ENCODE measurements at regions not wholly inside any gene's neighbourhood (a gene's known extent, or its start where the extent isn't known, plus 50 kb on each side); places are given as distances from the start of the nearest gene placed in this dataset.

DNA sequence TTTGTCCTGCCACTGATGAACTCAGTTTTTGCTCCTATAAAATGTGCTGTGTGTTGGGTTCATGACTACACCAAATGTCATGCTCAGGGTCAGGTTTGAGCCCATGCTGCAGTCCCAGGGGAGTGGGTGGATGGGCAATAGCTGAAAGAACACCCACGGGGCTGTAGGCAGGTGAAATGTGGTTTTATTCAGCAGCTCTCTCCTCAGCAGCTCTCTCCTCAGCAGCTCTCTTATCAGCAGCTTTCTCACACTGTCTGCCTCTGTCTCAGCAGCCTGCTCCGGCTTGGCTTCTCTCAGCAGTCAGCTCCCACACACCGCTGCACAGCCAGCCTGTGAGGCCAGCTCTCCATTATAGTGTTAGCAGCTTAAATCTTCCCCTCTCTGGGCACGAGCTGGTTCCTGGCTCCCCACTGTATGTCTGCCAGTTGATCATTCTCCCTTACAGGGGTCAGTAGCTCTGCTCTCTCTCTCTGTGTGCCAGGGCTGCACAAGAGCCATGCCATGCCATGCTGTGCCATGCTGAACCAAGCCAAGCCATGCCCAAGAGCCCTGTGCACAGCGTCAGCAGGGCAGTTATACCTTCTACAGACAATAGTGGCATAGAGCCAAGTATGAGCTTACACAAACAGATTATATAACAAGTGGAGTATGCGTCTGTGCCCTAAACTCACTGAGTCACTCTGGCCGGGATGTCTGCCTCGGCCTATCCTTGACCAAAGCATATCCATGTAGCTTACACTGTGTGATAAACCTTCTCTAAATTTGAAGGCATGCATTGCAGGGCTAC is 303.3 kb upstream of the TMPO start:
- DNase-seq (no peak), ATAC-seq (ENCODE audit: poor library complexity) (no peak)
- intact Hi-C loops (cut with DNase I): no loop called here

DNA sequence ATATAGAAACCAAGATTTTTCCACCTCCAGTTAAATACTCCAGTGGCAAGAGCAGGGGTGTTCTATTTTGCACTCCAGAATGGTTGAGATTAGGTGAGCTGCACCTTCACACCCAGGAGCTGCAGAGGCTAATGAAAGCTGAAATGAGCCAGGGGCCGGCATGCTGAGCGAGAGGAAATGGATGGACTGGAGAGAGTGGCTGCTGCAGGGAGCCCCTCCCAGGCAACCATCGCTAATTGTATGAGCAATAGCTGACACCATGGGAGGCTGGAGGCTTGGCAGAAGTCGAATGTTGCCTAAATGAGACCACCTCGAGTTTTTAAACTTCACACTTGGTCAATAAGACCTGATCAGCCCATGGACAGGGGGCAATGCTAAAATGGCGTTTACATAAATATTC is 301.8 kb upstream of the TMPO start:
- ATAC-seq (ENCODE audit: poor library complexity) (no peak), DNase-seq (no peak)
- intact Hi-C loops (cut with DNase I): no loop called here

DNA sequence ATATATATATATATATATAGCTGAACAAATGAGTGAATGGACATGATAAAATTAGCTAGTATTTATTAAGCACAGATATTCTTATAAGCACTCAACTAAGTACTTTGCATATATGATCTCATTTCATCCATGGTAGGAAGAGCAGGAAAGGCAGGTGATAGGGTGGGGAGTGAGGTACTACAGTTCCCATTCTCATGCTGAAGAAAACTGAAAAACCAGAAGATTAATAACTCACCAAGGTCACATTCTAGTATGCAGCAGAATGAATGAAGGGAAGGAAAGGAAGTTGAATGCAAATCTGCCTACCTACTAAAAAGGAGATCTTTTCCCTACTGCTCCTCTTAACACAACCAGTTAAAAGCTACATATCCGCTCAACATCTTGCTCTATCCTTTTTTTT is 298.1 kb upstream of the TMPO start:
- DNase-seq (no peak), ATAC-seq (ENCODE audit: poor library complexity) (no peak)
- intact Hi-C loops (cut with DNase I): no loop called here

DNA sequence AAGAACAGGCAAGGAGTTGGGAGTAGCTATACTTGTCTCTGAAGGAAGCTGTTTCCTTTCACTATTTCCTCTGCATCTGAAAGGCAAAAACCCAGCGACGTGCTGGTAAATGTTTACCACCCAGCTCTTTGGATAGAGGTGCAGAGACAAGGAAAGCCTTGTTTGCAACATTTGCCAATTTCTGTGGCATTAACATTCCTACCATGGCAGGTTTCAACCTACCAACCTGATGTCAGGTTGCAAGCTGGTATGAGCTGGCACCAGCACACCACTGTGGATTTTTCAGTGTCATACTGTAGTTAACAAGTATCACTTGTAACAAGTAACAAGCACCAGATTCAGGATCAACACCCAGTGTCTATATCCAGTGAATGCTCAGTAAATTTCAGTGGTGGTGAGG is 294.8 kb upstream of the TMPO start:
- no peak for DNase-seq
- intact Hi-C loops (cut with DNase I): no loop called here
- ATAC-seq (ENCODE audit: poor library complexity): no peak

DNA sequence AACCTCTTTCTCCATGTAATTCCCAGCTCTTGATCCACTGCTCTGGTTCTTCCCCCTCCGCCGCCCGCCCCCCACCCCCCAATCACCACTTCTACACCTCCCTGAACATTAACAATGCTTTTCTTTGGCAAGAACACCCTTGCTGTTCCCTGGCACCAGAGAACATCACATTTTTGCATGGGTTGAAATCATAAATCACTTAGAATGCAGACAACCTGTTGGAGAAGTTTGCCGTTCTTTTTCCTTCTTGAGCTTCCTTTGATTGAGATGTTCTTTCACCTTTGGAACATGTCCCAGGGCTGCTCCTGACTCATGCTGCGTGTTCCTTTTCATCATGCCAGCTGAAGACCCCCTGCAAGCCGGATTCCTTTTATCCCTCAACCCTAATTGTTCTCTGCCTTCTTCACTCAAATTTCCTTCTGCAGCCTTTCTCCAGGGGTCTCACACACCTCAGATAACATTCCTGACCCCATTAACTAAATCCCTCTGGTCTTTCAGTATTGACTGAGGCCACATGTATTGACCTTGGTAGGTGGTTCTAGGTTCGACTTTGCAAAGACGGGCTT is 294.1 kb upstream of the TMPO start:
- DNase-seq (no peak), ATAC-seq (ENCODE audit: poor library complexity) (no peak)
- intact Hi-C loops (cut with DNase I): no loop called here

DNA sequence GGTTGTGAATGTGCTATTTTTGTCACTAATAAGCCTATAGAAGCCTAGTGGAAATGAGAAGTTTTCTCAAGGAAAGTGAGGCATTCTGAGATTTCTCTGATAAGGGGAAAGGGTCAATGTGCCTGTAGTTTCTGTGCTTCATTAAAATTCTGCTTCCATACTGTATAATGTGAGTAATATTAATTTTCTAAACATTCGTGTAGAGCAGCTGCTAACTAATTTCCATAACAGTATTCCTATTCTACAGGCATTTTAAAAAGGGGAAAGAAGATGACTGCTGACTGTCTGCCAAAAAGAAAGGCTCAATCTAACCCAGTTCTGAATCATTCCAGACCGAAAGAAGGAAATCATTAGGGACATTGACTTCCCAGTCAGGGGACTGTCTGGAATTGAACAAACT is 293.3 kb upstream of the TMPO start:
- ATAC-seq (ENCODE audit: poor library complexity) (no peak), DNase-seq (no peak)
- intact Hi-C loops (cut with DNase I): no loop called here

DNA sequence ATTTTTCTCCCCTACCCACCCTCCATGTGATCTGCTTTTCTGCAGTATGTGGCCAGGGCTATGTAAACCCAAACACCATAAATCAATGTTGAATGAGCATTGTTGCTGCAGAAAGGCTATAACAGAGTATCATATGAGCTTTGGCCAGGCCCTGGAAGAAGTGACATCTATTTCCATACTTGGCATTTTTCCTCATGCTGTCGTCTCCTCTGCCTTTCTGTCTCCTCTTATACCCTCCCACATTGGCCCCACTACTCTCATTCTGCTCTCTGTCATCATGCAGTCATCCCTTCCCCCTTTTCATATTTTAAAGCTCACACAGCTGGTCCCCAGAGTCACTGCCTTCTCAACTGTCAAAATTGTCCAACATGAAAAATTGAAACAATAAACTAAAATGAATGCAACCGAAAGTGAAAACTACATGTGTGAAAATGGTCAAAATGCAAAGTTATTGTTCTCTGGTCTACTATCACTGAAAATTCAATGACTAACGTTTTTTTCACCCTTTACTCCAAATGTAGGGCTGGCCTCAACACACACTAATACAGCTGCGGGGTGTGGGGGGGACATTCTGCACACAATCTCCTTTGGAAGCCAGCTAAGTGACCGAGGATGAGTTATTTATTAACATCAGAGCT is 290.7 kb upstream of the TMPO start:
- DNase-seq (no peak), ATAC-seq (ENCODE audit: poor library complexity) (no peak)
- intact Hi-C loops (cut with DNase I): no loop called here

DNA sequence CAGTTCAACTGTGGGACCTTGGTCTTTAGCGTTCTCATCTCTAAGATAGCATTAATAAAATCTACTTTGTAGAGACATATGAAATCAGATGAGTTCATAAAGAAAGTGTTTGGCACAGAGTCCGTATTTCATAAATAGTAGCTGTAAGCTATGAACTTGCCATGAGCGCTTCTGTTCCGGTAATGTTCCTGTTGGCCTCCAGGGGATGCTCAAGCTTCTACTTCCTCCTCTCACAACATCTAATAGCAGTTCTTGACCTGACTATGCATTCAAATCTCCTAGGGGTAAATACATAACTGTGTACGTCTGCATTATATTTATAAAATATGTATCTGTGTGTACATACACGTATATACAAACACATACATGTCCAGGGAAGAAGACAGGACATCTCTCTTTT is 288.2 kb upstream of the TMPO start:
- DNase-seq (no peak), ATAC-seq (ENCODE audit: poor library complexity) (no peak)
- intact Hi-C loops (cut with DNase I): no loop called here

DNA sequence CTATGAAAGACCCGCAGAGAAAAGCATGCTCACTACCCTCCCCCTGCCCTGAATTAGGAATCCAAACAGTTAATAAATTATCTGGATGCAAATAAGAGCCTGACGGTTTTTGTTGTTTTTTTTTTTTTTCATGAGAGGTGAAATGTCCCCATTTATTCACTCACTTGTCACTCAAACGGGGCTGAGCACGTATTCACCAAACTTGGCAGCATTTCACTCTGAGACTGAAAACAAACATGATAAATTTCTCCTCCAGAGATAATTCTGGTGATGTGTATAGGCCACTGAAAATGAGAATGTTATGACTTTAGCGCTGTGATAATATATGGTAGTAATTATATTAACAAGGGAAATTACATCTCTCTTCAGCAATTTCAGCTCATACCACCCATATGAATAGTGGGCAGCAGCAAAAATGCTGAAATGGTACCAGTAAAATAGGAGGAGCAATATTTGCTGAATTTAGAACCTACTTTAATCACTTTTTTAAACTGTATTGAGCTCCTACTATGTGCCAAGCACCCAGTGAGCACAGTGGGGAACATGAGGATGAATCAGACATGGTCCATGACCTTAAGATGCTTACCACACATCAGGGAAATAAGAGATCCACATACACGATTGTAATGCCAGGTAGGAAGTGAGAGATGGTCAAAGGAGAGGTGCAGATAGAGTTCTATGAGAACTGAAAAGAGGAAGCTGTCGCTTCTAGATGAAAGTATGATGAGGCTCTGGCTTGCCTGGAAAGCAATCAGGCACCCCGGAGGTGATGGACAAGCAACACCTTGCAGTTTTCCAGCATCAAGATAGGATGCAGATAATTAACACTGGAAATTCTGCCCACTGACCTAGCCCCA is 286.5 kb upstream of the TMPO start:
- no peak for DNase-seq
- ATAC-seq (ENCODE audit: poor library complexity): no peak
- intact Hi-C loops (cut with DNase I): no loop called here

DNA sequence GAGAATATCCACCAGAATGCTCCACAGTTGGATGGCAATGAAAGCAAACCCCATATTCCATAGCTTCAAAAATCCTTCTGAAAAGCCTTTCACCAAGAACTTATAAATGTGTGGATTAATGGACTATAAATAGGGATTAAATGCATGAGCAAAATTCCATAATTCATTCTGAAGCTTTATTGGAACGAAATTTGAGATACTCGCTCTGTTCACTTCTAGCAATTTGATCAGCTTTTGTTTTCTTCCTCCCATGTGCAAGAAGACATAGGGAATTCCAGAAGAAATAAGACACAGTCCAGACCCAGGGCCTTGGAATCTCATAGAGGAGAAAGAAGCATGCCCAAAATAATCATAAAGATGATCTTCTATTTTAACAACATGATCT is 285.9 kb upstream of the TMPO start:
- ATAC-seq (ENCODE audit: poor library complexity) (no peak), DNase-seq (no peak)
- intact Hi-C loops (cut with DNase I): no loop called here

DNA sequence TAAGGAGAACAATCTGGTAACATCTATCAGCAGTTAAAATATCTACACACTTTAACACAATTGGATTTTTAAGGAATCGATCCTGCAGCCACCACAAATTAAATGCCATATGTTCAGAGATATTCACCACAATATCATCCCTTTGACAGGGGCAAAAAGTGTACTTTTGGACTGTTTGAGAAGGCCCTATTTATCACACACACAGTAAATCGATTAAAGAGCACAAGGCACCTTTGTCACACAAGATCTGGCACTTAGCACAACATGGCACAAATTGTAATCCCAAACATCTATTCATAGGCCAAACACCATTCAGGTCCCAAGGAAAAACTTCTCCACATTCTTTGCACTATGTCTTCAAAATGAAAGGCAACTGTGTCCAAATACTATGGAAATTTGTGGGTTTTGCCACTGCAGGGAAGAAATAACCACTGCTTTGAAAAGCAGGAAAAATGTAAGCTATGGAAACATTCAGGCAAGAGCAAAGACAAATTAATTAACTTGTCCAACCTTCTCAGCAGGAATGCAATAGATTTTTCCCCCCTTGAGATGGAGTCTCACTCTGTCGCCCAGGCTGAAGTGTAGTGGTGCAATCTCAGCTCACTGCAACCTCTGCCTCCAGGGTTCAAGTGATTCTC is 282.5 kb upstream of the TMPO start:
- DNase-seq (no peak), ATAC-seq (ENCODE audit: poor library complexity) (no peak)
- intact Hi-C loops (cut with DNase I): no loop called here

DNA sequence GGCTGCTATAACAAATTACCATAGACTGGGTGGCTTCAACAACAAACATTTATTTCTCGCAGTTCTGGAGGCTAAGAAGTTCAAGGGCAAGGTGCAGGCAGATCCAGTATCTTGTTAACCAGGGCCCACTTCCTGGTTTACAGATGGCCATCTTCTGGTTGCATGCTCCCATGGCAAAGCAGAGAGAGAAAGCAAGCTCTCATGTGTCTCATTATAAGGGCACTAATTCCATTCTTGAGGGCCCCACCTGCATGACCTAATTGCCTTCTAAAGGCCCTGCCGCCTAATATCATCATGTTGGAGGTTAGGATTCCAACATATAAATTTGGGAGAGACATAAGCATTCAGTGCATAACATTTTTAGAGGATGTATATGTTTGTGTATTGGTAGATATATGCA is 280.1 kb upstream of the TMPO start:
- intact Hi-C loops (cut with DNase I): no loop called here
- ATAC-seq (ENCODE audit: poor library complexity): no peak
- DNase-seq: no peak

DNA sequence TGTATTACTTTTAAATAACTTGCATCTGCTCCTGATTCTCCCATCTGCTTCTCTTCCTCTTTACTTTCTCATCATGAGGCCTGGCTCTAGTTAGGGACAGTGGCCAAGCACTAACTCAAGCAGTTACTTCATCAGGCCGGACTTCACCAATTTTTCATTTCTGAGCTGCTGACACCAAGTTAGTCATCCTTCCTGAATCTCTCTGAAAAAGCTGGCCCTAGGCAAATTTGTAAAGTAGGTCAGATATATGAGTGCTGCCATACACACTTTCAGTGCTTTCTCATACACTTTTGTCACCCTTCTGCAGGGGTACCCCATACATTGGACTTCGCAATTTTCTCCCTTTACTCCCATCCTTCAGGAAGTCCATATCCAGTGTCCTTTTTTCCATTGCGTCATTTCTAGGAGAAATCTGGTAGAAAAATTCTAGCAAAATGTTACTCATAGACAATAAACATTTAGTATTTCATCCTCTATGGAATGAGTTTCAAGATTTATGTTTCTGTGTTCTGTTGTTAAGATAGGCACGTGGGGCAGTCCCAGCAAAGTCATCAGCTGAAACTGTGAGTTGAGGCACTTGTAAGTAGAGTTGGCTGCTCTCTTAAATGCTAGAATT is 276.8 kb upstream of the TMPO start:
- intact Hi-C loops (cut with DNase I): no loop called here
- DNase-seq: no peak
- no peak for ATAC-seq (ENCODE audit: poor library complexity)

DNA sequence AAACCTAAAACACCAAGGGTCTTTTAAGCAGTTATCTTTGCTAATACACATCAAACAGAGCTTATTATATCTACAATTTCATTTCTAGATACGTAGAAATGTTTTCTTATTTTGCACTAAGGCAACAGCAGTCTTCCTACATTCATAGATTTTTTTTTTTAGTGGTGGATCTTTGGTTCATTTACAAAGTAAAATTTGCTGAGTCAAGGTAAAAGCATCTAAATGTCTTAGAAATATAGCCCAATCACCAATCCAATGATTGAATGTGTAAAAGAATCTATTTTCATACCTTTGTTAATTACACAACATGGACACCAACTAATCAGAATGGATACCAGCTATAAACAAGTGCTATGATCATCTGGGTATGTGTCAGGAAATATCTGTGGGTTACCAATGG is 272.2 kb upstream of the TMPO start:
- intact Hi-C loops (cut with DNase I): no loop called here
- no peak for ATAC-seq (ENCODE audit: poor library complexity)
- DNase-seq: no peak

DNA sequence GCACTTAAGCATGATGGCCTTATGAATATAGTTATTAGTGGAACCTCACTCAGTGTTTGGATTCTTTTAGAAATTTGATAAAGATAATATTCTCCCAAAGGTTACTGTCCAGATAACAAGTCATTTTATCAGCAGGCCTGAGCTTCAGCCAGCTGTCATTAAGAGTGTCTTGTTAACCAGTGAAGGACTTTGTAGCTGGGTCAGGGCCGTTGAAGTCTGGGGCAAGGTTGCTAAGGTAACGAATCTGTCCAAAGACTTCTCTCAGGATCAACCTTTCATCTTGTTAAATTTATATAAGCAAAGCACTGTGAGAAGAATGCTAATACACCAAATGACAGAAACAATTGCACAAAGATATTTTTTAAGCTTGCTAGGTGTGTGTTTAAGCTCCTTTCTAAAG is 271.3 kb upstream of the TMPO start:
- intact Hi-C loops (cut with DNase I): no loop called here

DNA sequence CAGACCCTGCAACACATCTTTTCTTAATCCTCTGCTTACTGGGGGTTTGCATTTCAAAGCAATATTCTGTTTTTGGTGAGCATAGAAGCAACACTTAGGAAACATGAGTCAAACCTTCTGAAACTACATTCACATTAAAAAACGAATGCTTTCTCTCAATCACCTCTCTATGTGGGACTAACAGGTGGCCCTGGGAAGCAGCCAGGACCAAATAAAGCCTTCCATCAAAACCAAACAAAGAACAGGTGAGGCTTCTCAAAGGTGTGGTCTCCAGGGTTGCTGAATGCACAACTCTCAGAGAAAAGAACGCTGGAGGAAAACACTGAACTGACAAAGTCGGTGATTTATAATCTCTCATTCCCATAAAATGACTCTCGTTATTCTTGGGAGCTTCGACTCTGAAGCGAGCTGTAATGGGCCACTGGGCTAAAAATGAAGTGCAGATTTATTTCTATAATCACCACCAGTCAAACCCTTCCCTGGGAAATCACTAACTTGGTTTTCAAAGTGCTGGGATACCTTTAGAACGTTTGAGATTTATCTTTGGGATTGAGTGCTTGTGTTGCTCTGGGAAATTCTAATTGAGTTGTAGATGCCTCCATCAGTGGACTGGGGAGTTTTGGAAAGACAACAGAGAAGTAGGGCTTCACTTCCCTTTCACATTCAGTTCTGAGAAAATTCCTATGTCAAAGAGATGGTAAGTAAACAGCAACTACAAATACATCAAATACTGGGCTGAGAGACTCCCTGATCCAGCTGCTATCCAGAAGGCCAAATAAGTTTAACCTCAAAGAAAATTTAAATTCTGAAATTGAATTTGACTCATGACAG is 262.0 kb upstream of the TMPO start:
- intact Hi-C loops (cut with DNase I): no loop called here
- ATAC-seq (ENCODE audit: poor library complexity) (no peak), DNase-seq (no peak)

More for the DNA sequence above, 271.3 kb upstream of the TMPO start:
- no peak for DNase-seq
- ATAC-seq (ENCODE audit: poor library complexity): no peak

DNA sequence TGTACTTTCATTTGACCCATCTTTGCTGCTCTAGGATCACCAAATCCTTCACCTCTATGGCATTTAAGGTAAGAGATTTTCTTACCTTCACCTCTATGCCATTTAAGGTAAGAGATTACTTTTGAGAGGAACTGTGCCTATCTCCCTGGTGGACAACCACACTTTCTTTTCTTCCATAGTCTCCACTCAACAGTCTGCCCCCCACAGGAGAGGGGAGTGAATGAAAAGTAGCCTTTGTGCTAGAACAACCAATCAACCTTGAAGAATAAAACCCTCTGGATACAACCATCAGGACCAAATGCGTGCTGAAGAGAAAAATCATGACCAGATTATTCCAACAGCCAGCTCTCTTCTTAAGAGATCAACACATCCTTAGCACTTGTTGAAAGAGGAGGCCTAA is 258.6 kb upstream of the TMPO start:
- ATAC-seq (ENCODE audit: poor library complexity) (no peak), DNase-seq (no peak)
- intact Hi-C loops (cut with DNase I): no loop called here

DNA sequence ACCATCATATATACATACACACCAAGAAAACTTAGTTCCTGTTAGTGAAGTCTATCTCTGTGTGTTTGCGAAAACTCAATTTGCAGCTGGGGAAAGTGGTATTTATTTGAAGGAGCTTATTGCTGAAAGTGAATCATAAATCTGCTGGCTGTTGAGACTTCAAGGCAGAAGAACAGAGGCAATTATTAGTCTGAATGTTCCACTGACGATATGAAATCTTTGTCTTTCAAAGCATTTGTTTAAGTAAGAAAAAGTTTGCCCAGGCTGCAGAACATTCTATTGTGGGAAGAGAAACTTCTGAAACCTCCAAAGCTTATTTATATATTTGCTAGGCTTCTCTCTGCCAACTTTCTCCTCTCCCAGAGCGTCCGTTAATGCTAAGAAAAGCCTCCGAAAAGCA is 255.7 kb upstream of the TMPO start:
- ATAC-seq (ENCODE audit: poor library complexity): no peak
- intact Hi-C loops (cut with DNase I): no loop called here

More for the DNA sequence above, 255.7 kb upstream of the TMPO start:
- DNase-seq: no peak
